ENCODE measurements at regions not wholly inside any gene's neighbourhood (a gene's known extent, or its start where the extent isn't known, plus 50 kb on each side); places are given as distances from the start of the nearest gene placed in this dataset.

- TF ChIP-seq SP1 (IDR thresholded peaks at IDR 0.05): no peak
- no peak for TF ChIP-seq CTBP1 (IDR thresholded peaks at IDR 0.05; ENCODE audit: borderline replicate concordance)
These were observed 446.3 kb downstream of the PREX1 start for GRCh38 chr20:48381353-48382120.

Data from HEK293T (cell line).